Adrenal gland (tissue), 9 donors: ENCODE measurements at regions not wholly inside any gene's neighbourhood (a gene's known extent, or its start where the extent isn't known, plus 50 kb on each side); places are given as distances from the start of the nearest gene placed in this dataset.

Experiments used
- DNase-seq, 7 donors: peaks; one replicate each; pipeline ENCODE4 v3.0.0-alpha.2; 2019 to 2020
- H3K27ac ChIP-seq, 5 donors: fragments of 200-600 bp; sonication (generic) in 4 of 5; 1 replicate in 3 of 5; 2 replicates in 2 of 5; pipeline versions ENCODE4 v1.5.1 to v1.8.0; 2016 to 2020; ENCODE audit warnings: mild to moderate bottlenecking in 1 of 5
- H3K27me3 ChIP-seq: fragments of 200-600 bp; 2 replicates; pipeline ENCODE4 v1.8.0; 2021
- H3K36me3 ChIP-seq, 2 donors: fragments of 200-600 bp; replicated peaks in 1 of 2; 1 replicate in 1 of 2; 2 replicates in 1 of 2; pipeline versions ENCODE4 v1.5.1 to v1.8.0; 2018 to 2022
- H3K4me1 ChIP-seq, 2 donors: fragments of 200-600 bp; replicated peaks in 1 of 2; 1 replicate in 1 of 2; 2 replicates in 1 of 2; pipeline versions ENCODE4 v1.5.1 to v1.8.0; 2018 to 2021
- H3K4me3 ChIP-seq, 4 donors: fragments of 200-600 bp; sonication (generic) in 3 of 4; one replicate each; pipeline ENCODE4 v1.5.1; 2016 to 2018
- H3K9me3 ChIP-seq, 3 donors: fragments of 200-600 bp; sonication (generic) in 1 of 3; replicated peaks in 1 of 3; 1 replicate in 2 of 3; 2 replicates in 1 of 3; pipeline versions ENCODE4 v1.5.1 to v1.8.0; 2016 to 2021
- CTCF ChIP-seq, 6 experiments: fragments of 450-650 bp in 4 of 6; fragments of 200-600 bp in 2 of 6; sonication (generic) in 1 of 6; IDR thresholded peaks; 1 replicate in 5 of 6; 2 replicates in 1 of 6; pipeline versions ENCODE4 v1.5.1 to v1.8.0; 2016 to 2021; ENCODE audit warnings: antibody characterized with exemption in 6 of 6, mild to moderate bottlenecking in 2 of 6, moderate library complexity in 1 of 6
- POLR2A ChIP-seq, 2 donors: fragments of 450-650 bp; IDR thresholded peaks; one replicate each; pipeline ENCODE4 v1.6.1; 2017; ENCODE audit warnings: antibody characterized with exemption in 2 of 2, mild to moderate bottlenecking in 2 of 2, moderate library complexity in 1 of 2
- WGBS, 4 donors: extraction: QIAGEN DNeasy Blood & Tissue Kit in 2 of 4; methylation state at CpG; one replicate each; pipeline versions ENCODE4 v1.1.5 to v1.1.7; 2013 to 2017; 5-methylcytosine and 5-hydroxymethylcytosine counted together
- intact Hi-C, 2 donors: fragments of 100-400 bp; cut with DNase I; formaldehyde crosslinking; loops; one replicate each; pipeline versions ENCODE4 v1.14.1 to v1.15.0; 2022 to 2023
- donor health status: healthy with polysubstance abuse.
- donor health status: Bipolar disorder and iron deficiency.
- donor health status: DM: yes; HTN: yes; CAD: no.
- donor health status: DM: no; HTN: no; CAD: no.
- donor health status: DM: no; HTN: no; CAD: no.

GRCh38 chr2:41853427-41854191 lies 194.2 kb upstream of the PKDCC start:
- Histone ChIP-seq H3K4me1 (no peaks in the 10 kb centered on the region), H3K27me3 (no peaks in the 10 kb centered on the region), H3K36me3 (no peaks in the 10 kb centered on the region), H3K4me3 (no peak overlapping the region), H3K9me3 (no peaks in the 10 kb centered on the region), H3K27ac (no peak overlapping the region)
- intact Hi-C loops: loop anchor here (5.0 kb wide), 1 partner anchor 234 kb away; no protein-coding TSS in a partner anchor
- no peak for TF ChIP-seq POLR2A (IDR thresholded peaks at IDR 0.05)
- peak; percentile 69 to 80 (median 74) for TF ChIP-seq CTCF (IDR thresholded peaks at IDR 0.05)
- WGBS, 4 donors: 9 to 12% (median 10%) methylated on average over 6 to 8 of the region's 8 CpGs
- peak; percentile 39 to 83 (median 56) for DNase-seq

GRCh38 chr2:41854227-41854626 lies 193.6 kb upstream of the PKDCC start:
- no peak for DNase-seq
- Histone ChIP-seq H3K27me3 (no peaks in the 10 kb centered on the region), H3K9me3 (no peaks in the 10 kb centered on the region), H3K27ac (no peak overlapping the region), H3K36me3 (no peaks in the 10 kb centered on the region), H3K4me1 (no peaks in the 10 kb centered on the region), H3K4me3 (no peak overlapping the region)
- TF ChIP-seq CTCF (IDR thresholded peaks at IDR 0.05) (no peak), POLR2A (IDR thresholded peaks at IDR 0.05) (no peak)
- intact Hi-C loops: loop anchor here (5.0 kb wide), 1 partner anchor 233 kb away; no protein-coding TSS in a partner anchor
- 71 to 84% (median 77%) methylated on average over 3 to 4 of the region's 4 CpGs for WGBS, 4 donors

- H3K36me3 ChIP-seq: no peaks in the 10 kb centered on the region
- no peaks in the 10 kb centered on the region for H3K27me3 ChIP-seq
- H3K27ac ChIP-seq: no peak overlapping the region
- 79 to 88% (median 85%) methylated on average over 1 of the region's 1 CpG for WGBS, 4 donors
- H3K4me1 ChIP-seq: no peaks in the 10 kb centered on the region
- H3K9me3 ChIP-seq: no peaks in the 10 kb centered on the region
- TF ChIP-seq CTCF (IDR thresholded peaks at IDR 0.05) (no peak), POLR2A (IDR thresholded peaks at IDR 0.05) (no peak)
- no peak overlapping the region for H3K4me3 ChIP-seq
- no peak for DNase-seq
- intact Hi-C loops: no loop called here
Measured at GRCh38 chr2:41856946-41857345, 190.9 kb upstream of the PKDCC start.

- 75 to 84% (median 82%) methylated on average over 9 of the region's 9 CpGs for WGBS, 4 donors
- Histone ChIP-seq H3K4me3 (no peak overlapping the region), H3K9me3 (no peaks in the 10 kb centered on the region), H3K36me3 (no peaks in the 10 kb centered on the region), H3K27ac (no peak overlapping the region), H3K4me1 (no peaks in the 10 kb centered on the region), H3K27me3 (no peaks in the 10 kb centered on the region)
- TF ChIP-seq CTCF (IDR thresholded peaks at IDR 0.05): no peak
- TF ChIP-seq POLR2A (IDR thresholded peaks at IDR 0.05): no peak
- no peak for DNase-seq
- intact Hi-C loops: no loop called here
Measured at GRCh38 chr2:41859615-41860514, 188.0 kb upstream of the PKDCC start.
